SJSA1 (cell line): ENCODE measurements at regions not wholly inside any gene's neighbourhood (a gene's known extent, or its start where the extent isn't known, plus 50 kb on each side); places are given as distances from the start of the nearest gene placed in this dataset.

Source experiments
- DNase-seq, 2 experiments: peaks; one replicate each; pipeline ENCODE4 v3.0.0-alpha.2; 2015 to 2020; ENCODE audit warnings: low spot score in 2 of 2, low read depth in 1 of 2
- H3K27ac ChIP-seq: fragments of 250-450 bp; sonication (Bioruptor Pico); 2 replicates; pipeline ENCODE4 v1.5.1; 2020; ENCODE audit warnings: mild to moderate bottlenecking, moderate library complexity
- H3K27me3 ChIP-seq: fragments of 250-450 bp; sonication (Bioruptor Pico); replicated peaks from 2 replicates; pipeline ENCODE4 v1.5.1; 2020; ENCODE audit warnings: mild to moderate bottlenecking, moderate library complexity
- H3K36me3 ChIP-seq: fragments of 250-450 bp; sonication (Bioruptor Pico); 2 replicates; pipeline ENCODE4 v1.5.1; 2020; ENCODE audit warnings: mild to moderate bottlenecking
- H3K4me1 ChIP-seq: fragments of 250-450 bp; sonication (Bioruptor Pico); replicated peaks from 2 replicates; pipeline ENCODE4 v1.6.1; 2021; ENCODE audit warnings: mild to moderate bottlenecking
- H3K4me3 ChIP-seq: fragments of 250-450 bp; sonication (Bioruptor Pico); 2 replicates; pipeline ENCODE4 v1.5.1; 2020; ENCODE audit warnings: mild to moderate bottlenecking
- H3K9me3 ChIP-seq: fragments of 250-450 bp; sonication (Bioruptor Pico); replicated peaks from 2 replicates; pipeline ENCODE4 v1.5.1; 2020; ENCODE audit warnings: mild to moderate bottlenecking

GRCh38 chr2:16197504-16198147, 257.3 kb downstream of the MYCN start:
- Histone ChIP-seq H3K27ac (no peak overlapping the region), H3K27me3 (no peaks in the 10 kb centered on the region), H3K36me3 (no peaks in the 10 kb centered on the region), H3K9me3 (no peaks in the 10 kb centered on the region), H3K4me3 (no peak overlapping the region), H3K4me1 (no peaks in the 10 kb centered on the region)
- no peak for DNase-seq

GRCh38 chr2:16196687-16197503, 256.5 kb downstream of the MYCN start:
- H3K9me3 ChIP-seq, result no peaks in the 10 kb centered on the region
- no peaks in the 10 kb centered on the region for H3K4me1 ChIP-seq
- no peak for DNase-seq
- no peak overlapping the region for H3K4me3 ChIP-seq
- H3K27me3 ChIP-seq, result no peaks in the 10 kb centered on the region
- H3K27ac ChIP-seq, result no peak overlapping the region
- no peaks in the 10 kb centered on the region for H3K36me3 ChIP-seq

DNA sequence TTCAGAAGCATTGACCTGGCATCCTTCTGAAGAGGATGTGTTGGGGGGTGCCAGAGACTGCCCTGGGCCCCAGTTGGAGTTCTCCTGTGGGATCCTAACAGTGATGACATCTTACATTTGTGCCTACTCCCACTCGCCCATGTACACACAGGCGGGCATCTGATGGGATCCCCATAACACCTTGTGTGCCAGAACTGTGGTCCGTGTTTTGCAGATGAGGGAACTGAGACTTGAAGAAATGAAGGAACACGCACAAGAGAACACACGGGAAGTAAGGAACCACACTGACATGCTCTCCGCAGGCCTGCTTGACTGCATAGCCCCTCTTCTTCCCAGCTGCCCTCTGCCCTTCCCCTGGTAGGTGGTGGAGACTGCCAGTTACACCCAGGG, 255.3 kb downstream of the MYCN start:
- H3K27ac ChIP-seq, result no peak overlapping the region
- DNase-seq, result no peak

DNA sequence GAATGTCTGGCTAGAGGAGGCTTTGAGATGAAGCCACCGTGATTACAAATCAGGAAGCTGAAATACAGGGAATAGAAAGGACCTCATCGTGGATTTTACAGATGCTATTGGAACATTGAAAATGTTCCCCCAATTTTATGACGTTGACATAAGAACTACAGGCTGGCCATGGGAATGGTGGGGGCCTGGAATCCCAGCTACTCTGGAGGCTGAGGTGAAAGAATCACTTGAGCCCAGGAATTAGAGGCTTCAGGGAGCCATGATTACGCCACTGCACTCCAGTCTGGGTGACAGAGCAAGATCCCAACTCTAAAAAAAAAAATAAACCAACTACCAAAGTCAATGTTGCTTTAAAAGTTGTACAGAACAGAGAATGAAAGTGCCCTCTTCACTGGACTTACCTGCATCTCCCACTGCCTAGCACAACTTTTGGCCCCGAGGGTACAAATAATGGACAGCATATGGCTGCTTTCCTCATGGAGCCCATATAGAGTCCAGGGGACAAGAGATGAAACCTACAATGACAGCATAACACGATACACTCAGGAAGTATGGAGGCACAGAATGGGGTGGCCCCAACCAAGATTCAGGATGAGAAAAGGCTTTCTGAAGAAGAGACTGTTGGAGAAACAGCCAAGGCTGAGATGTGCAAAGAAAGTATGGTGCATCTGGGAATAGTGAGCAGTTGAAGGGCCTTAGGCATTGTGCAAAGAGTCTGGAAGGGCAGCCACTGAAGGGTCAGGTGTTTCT, 254.8 kb downstream of the MYCN start:
- Histone ChIP-seq H3K4me1 (no peaks in the 10 kb centered on the region), H3K36me3 (no peaks in the 10 kb centered on the region), H3K27ac (no peak overlapping the region), H3K9me3 (no peaks in the 10 kb centered on the region), H3K27me3 (no peaks in the 10 kb centered on the region), H3K4me3 (no peak overlapping the region)
- DNase-seq, result no peak

More for the DNA sequence above, 255.3 kb downstream of the MYCN start:
- H3K27me3 ChIP-seq, result no peaks in the 10 kb centered on the region
- no peaks in the 10 kb centered on the region for H3K9me3 ChIP-seq
- no peak overlapping the region for H3K4me3 ChIP-seq
- H3K36me3 ChIP-seq, result no peaks in the 10 kb centered on the region
- H3K4me1 ChIP-seq, result no peaks in the 10 kb centered on the region

DNA sequence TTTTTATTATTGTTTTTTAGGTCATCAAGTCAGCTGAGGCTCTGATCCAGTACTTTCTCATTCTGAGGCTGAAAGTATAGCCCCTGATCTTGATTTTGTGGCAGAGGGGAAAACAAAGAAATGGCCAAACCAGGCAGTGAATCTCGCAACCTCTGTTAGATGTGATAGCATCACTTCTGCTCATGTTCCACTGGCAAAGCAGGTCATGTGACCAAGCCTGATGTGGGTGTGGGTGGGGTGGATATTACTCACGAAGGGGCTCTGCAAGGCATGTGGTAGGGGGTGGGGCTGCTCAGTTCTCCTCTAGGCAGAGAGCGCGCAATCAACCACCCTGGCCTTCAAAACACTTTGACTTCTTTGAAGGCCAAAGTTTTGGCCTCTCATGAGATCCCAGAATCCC, 254.2 kb downstream of the MYCN start:
- no peaks in the 10 kb centered on the region for H3K27me3 ChIP-seq
- no peaks in the 10 kb centered on the region for H3K9me3 ChIP-seq
- DNase-seq, result no peak
- no peaks in the 10 kb centered on the region for H3K36me3 ChIP-seq
- no peak overlapping the region for H3K4me3 ChIP-seq
- H3K4me1 ChIP-seq, result no peaks in the 10 kb centered on the region
- no peak overlapping the region for H3K27ac ChIP-seq

DNA sequence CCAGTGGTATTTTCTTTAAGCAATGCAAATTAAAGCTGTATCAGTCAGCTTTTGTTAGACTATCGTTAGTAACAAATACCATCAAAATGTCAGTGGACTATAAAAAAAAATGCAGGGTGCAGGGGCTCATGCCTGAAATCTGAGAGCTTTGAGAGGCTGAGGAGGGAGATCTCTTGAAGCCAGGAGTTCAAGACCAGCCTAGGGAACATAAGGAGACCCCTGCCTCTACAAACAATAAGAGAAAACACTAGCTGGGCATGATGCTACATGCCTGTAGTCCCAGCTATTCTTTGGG, 253.7 kb downstream of the MYCN start:
- no peaks in the 10 kb centered on the region for H3K9me3 ChIP-seq
- H3K4me1 ChIP-seq, result no peaks in the 10 kb centered on the region
- DNase-seq, result no peak
- no peaks in the 10 kb centered on the region for H3K36me3 ChIP-seq
- H3K4me3 ChIP-seq, result no peak overlapping the region
- H3K27me3 ChIP-seq, result no peaks in the 10 kb centered on the region
- H3K27ac ChIP-seq, result no peak overlapping the region

DNA sequence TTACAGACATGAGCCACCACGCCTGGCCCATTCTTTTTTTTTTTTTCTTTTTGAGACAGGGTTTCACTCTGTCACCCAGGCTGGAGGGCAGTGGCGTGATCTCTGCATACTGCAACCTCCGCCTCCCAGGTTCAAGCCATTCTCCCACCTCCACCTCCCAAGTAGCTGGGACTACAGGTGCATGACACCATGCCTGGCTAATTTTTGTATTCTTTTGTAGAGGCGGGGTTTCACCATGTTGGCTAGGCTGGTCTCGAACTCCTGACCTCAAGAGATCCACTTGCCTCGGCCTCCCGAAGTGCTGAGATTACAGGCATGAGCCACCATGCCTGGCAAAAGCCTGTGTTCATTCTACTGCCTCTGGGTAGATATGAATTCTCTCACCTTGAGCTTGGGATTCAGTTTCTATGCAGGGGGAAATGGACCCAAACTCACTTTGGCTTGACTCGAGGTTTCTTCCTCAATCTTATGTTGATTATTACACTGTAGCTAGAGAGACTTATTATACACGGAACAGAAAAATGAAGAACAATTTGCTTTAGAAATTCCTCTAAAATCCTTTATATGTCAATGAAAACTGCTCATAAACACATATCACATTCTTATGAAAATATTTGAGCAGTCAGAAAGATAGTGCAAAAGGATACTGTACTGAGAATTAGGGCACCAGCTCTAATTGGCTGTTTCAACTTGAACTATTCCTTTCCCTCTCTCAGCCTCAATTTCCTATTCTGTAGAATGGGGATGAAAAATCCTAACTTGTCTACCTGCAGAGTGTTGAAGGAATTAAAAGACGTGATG, 252.3 kb downstream of the MYCN start:
- no peaks in the 10 kb centered on the region for H3K9me3 ChIP-seq
- H3K4me1 ChIP-seq, result no peaks in the 10 kb centered on the region
- DNase-seq, result no peak
- no peak overlapping the region for H3K27ac ChIP-seq
- H3K27me3 ChIP-seq, result no peaks in the 10 kb centered on the region
- H3K4me3 ChIP-seq, result no peak overlapping the region
- H3K36me3 ChIP-seq, result no peaks in the 10 kb centered on the region

- H3K4me3 ChIP-seq, result no peak overlapping the region
- no peaks in the 10 kb centered on the region for H3K36me3 ChIP-seq
- no peaks in the 10 kb centered on the region for H3K27me3 ChIP-seq
- no peaks in the 10 kb centered on the region for H3K9me3 ChIP-seq
- H3K27ac ChIP-seq, result no peak overlapping the region
- DNase-seq, result no peak
- H3K4me1 ChIP-seq, result no peaks in the 10 kb centered on the region
Observed at GRCh38 chr2:16191431-16192200, 251.3 kb downstream of the MYCN start.

GRCh38 chr2:16190446-16191270, 250.3 kb downstream of the MYCN start:
- no peaks in the 10 kb centered on the region for H3K36me3 ChIP-seq
- H3K27me3 ChIP-seq, result no peaks in the 10 kb centered on the region
- no peak overlapping the region for H3K4me3 ChIP-seq
- H3K27ac ChIP-seq, result no peak overlapping the region
- no peaks in the 10 kb centered on the region for H3K9me3 ChIP-seq
- H3K4me1 ChIP-seq, result no peaks in the 10 kb centered on the region
- no peak for DNase-seq

DNA sequence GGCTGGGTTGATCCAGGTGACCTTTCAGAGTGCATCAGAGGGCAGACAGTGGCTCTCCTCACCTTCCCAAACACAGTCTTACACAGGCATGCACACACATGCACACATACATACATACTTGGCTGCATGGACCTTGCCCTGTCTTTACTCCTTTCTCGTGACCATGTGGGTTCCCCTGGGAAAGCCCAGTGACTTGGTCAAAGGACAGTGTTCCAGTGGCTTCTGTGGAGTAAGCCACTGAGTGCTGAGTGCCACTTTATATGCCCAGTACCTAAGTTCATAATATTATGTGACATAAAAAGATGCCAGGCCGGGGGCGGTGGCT, 249.4 kb downstream of the MYCN start:
- H3K27ac ChIP-seq, result no peak overlapping the region
- no peaks in the 10 kb centered on the region for H3K36me3 ChIP-seq
- H3K9me3 ChIP-seq, result no peaks in the 10 kb centered on the region
- no peaks in the 10 kb centered on the region for H3K27me3 ChIP-seq
- H3K4me3 ChIP-seq, result no peak overlapping the region
- DNase-seq, result no peak
- H3K4me1 ChIP-seq, result no peaks in the 10 kb centered on the region

DNA sequence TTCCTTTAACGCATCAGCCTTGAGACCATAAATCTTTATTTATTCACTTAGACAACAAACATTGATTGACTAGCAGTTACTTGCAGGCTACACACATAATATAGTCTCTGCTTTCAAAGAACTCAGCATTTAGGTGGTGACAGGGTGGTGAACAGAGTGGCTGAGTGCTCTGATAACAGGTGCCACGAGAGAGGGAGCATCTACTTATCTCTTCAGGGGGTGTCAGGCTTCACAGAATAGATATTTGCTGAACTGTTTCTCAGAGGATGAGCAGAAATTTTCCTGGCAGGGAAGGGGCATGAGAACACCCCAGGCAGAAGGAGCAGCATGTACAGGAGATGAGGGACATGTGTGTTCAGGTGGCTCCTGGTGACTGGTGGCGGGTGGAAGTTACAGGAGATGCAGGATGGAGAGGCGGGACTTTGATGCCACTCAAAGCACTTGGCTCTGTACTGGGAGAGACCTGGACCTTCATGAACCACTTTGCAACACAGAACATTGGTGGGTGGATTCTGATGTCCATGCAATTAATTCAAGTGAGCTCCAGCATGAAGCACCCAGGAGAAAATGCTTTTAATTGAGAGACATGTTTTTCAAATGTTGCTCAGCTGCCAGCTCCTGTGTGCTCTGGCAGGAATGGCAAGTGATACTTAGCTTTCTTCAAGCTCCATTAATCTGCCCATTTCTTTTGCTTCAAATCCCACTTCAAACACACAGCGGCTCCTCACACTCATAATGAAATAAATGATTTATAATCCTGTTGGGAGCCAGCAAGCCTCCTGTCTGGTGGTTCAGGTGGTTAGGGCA, 248.9 kb downstream of the MYCN start:
- Histone ChIP-seq H3K4me1 (no peaks in the 10 kb centered on the region), H3K4me3 (no peak overlapping the region), H3K27me3 (no peaks in the 10 kb centered on the region), H3K36me3 (no peaks in the 10 kb centered on the region), H3K27ac (no peak overlapping the region), H3K9me3 (no peaks in the 10 kb centered on the region)
- DNase-seq, result no peak

GRCh38 chr2:16188261-16188890, 248.0 kb downstream of the MYCN start:
- H3K9me3 ChIP-seq, result no peaks in the 10 kb centered on the region

More at GRCh38 chr2:16188261-16188890, 248.0 kb downstream of the MYCN start:
- DNase-seq, result no peak
- H3K4me3 ChIP-seq, result no peak overlapping the region
- H3K4me1 ChIP-seq, result no peaks in the 10 kb centered on the region
- H3K27ac ChIP-seq, result no peak overlapping the region
- H3K36me3 ChIP-seq, result no peaks in the 10 kb centered on the region
- no peaks in the 10 kb centered on the region for H3K27me3 ChIP-seq
